HG02588 (cell line): ENCODE measurements at regions not wholly inside any gene's neighbourhood (a gene's known extent, or its start where the extent isn't known, plus 50 kb on each side); places are given as distances from the start of the nearest gene placed in this dataset.

ENCODE experiments used
- ATAC-seq: cut with Tn5 transposase; IDR thresholded peaks from one replicate; pipeline ENCODE4 v1.9.1; 2021; ENCODE audit warnings: mild to moderate bottlenecking, moderate library complexity; ENCODE audit not compliant: unreplicated experiment

- ATAC-seq: no peak
Observed at GRCh38 chr4:17124767-17125166, 226.3 kb upstream of the LDB2 start.

DNA sequence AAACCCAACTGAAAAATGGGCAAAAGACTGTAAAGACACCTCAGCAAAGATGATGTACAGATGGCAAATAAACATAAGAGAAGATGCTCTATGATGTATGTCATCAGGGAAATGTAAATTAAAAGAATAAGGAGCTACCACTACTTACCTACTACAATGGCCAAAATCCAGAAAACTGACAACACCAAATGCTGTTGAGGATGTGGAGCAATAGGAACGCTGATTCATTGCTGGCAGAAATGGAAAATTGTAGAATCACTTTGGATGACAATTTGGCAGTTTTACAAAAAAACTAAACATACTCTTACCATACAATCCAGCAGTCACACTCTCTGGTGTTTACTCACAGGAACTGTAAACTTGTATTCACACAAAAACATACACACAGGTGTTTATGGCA lies 222.3 kb upstream of the LDB2 start:
- ATAC-seq: no peak

GRCh38 chr4:17117746-17118145 lies 219.3 kb upstream of the LDB2 start:
- ATAC-seq: no peak

DNA sequence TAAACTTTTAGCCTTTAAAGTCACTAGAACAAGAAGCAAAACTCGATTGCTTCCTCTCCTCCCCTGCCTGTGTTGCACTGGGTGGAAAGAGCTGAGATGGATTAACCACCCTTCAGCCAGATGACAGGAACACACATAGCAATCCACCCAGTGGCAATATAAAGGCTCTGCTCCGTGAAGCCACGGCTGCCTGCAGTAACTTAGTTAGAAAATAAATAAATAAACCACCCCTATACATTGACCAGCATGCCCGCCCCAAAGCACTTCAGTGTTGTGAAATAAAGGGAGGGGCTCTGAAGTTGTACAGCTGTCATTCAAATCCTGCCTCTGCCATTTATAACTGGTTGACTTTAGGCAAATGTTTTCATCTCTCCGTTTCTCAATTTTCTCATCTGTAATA lies 217.1 kb upstream of the LDB2 start:
- ATAC-seq: no peak

GRCh38 chr4:17112292-17112659 lies 213.8 kb upstream of the LDB2 start:
- ATAC-seq: peak; percentile 50

DNA sequence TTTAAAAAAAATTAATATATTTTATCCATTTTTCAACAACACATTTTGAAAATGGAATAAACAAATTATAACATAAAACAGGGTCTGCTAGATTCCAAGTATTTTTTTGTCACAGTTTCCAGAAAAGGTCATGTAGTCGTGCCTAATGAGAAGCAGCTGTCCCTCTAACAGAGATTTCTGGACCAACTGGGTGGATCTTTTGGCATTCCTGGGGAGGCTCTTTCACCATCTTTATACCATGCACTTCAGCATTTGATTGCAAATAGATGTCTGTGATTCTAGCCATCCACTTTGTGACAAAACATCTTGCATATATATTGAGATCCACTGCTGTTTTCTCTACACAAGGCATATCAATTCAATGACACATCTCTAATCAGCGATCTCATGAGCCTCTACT lies 210.7 kb upstream of the LDB2 start:
- ATAC-seq: no peak

GRCh38 chr4:17103231-17103630 lies 204.8 kb upstream of the LDB2 start:
- no peak for ATAC-seq

DNA sequence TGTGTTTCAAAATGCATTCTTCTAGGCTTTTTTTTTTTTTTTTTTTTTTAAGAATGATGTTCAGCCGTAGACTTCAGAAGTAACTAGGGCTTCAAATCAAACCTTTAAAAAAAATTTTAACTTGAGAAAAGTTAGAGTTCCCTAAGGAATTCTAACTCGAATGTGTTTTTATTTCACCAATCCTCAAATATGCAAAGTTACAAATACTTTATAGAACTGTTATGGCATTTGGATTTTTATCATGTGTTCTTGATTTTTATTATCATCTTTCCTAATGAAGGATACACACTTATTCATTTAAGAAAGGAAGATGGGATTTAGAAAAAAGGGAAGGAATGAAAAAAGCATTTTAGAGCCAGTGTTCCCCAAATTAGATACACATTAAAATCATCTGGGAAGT lies 200.6 kb upstream of the LDB2 start:
- no peak for ATAC-seq

GRCh38 chr4:17098401-17098800 lies 200.0 kb upstream of the LDB2 start:
- ATAC-seq: no peak

DNA sequence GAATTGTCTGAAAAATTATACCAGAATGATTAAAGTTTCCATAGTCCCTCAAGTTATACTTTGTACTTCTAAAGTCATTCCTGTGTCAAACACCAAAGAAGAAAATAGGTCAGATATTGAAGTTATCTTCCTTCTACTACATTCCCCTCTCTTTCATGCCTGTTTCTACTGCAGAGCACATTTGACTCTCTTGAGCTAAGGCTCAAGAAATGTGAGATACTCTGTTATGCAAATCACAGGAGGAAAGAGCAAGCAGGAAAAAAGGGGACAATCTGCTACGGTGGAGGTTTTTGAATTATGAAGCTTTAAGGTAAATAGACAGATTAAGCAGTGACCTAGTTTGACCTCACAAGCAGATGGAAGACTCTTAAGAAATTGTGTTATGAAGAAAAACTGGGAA lies 198.9 kb upstream of the LDB2 start:
- ATAC-seq: no peak

- no peak for ATAC-seq
Observed at GRCh38 chr4:17096692-17097091, 198.2 kb upstream of the LDB2 start.

- no peak for ATAC-seq
Observed at GRCh38 chr4:17095771-17096170, 197.3 kb upstream of the LDB2 start.

DNA sequence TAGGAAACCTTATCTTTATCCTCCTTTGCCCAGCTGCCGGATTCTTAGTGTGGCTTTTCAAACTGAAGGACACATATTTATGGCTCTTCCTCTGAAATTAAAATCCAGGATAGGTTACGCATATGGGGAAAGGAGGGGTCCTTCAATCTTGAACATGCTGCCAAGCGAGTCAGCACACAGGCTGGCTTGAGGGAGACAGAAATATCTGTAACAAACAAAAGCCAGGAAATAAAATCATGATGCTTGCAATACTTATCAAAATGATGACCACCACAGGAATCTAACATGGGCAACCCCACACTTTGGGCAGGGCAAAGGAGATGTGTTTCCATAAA lies 196.4 kb upstream of the LDB2 start:
- ATAC-seq: no peak

GRCh38 chr4:17094159-17094875 lies 195.9 kb upstream of the LDB2 start:
- no peak for ATAC-seq

- peak; percentile 25 for ATAC-seq
Observed at GRCh38 chr4:17093481-17093880, 195.0 kb upstream of the LDB2 start.

DNA sequence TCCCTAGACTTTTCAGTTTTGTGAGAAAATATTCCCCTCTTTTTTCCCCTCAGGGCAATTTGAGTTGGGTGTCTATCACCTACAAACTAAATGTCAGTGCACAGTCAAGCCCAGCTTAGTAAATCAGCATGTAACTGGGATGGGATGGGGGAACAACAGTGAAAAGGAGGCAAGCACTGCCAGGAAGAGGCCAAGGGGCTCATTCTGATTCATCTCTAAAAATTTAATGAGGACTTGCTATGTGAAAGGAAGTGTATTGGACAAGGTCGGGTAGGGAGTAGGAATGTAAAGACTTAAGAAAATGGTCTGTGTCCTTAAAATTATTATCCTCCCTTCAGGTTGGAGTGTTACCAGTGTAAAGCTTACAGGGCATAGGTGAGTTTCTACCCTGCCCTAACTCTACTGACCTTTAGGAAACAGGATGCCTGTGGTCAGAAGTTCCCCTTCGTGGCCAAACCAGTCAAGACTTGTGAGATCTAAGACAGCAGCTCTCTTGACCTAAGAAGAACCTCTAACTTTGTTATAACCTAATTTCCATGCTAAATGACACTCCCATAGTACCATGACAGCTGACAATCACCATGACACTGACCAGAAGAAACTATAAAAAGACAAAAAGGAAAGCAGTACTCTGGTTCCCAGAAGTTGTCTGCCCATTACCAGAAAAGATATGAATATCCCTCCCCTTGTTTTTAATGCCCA lies 194.4 kb upstream of the LDB2 start:
- peak; percentile 88 for ATAC-seq

DNA sequence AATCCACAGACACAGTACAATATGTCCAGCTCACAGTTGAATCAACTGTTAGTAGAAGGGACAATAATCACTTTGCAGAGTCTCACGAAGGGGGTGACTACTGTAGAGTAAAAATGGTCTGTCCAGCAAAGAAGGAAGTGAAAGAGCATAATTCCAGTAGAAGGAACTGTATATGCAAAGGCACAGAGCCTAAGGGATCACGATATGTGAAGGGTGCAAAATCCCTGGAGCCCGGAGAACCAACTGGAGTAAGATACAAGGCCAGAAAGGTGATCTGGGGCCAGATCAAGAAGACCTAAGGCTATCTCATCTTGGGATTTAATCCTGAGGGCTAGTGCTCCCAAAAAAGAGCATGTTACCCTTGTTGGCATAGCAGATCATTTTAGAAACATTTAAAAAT lies 192.7 kb upstream of the LDB2 start:
- ATAC-seq: no peak

DNA sequence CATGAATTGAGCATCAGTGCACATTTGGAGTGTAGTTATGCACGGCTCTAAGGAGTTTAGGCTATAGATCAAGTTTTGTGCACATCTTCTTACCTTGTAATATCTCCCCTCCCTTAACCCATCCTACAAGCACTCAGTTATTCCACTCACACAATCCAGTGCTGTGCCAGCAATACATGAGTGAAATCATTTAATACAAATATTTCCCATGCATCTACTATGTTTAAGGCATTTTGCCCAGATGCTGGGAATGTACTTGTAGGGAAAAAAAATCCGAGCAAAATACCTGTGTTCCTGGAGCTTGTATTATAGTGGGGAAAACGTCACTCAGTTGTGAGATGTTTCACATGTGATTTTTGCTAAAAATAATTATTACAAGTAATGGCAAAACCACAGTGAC lies 191.6 kb upstream of the LDB2 start:
- no peak for ATAC-seq

DNA sequence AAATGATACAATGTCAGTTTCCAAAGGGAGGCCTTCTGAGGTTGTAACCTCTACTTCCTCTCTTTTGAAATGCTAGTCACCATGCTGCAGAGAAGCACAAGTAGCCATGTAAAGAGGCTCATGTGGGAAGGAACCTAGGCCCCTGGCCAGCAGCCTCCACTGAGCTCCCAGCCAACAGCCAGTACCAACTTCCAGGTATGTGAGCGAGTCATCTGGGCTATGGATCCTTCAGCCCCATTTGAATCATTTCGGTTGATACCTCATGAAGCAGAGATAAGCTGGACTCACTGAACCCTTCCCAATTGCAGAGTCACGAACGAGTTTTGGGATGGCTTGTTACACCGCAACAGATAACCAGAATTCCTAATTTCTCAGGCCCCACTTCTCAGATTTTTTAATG lies 187.0 kb upstream of the LDB2 start:
- no peak for ATAC-seq

GRCh38 chr4:17082186-17082585 lies 183.7 kb upstream of the LDB2 start:
- ATAC-seq: no peak

DNA sequence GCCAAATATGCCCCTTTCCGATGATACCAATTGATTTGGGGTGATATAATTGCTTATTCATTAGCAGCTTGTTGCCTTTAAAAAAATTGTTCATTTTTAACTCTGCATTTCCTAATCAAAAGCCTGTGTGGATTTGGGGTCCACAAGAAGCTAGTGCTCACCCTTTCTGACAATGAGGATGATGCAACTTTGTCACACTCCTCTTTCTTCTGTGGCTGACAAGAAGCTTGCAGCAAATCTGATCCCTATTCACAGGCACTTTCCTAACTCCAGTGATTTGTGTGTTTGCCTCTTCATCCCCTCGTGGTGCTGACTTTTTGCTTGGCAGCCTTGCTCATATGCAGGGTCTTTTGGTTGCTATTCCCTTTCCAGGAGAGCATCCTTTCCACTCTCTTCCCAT lies 182.7 kb upstream of the LDB2 start:
- ATAC-seq: no peak

- no peak for ATAC-seq
Observed at GRCh38 chr4:17077105-17077504, 178.7 kb upstream of the LDB2 start.

GRCh38 chr4:17072483-17072882 lies 174.0 kb upstream of the LDB2 start:
- ATAC-seq: no peak
